Activated CD8-positive, alpha-beta T cell treated with anti-CD3 and anti-CD28 coated beads, Interleukin-2, amount 10 ng/mL, durations not matched to agents 7 days and 5 days (primary cell): ENCODE measurements at regions not wholly inside any gene's neighbourhood (a gene's known extent, or its start where the extent isn't known, plus 50 kb on each side); places are given as distances from the start of the nearest gene placed in this dataset.
"Not testable (repeated sequence)": the region's sequence is repeated elsewhere in the genome, so short reads cannot be mapped to it uniquely, and the experiment has no call there.

Experiments
- ATAC-seq: fragments of 150-1000 bp; cut with Tn5 transposase; one replicate; pipeline ENCODE4 v1.10.0; 2021; ENCODE audit warnings: moderate library complexity
- CTCF ChIA-PET: fragments of 350-600 bp; sonication (Branson Sonifier 250); formaldehyde crosslinking; loops from one replicate; lab custom pipeline; 2021; ENCODE audit warnings: antibody characterized with exemption; lab: Charles Lee
- POLR2A ChIA-PET: fragments of 350-600 bp; sonication (Branson Sonifier 250); formaldehyde crosslinking; loops from one replicate; lab custom pipeline; 2021; ENCODE audit warnings: antibody characterized with exemption; lab: Charles Lee
- DNase-seq: peaks from one replicate; pipeline ENCODE4 v3.0.0-alpha.2; 2020
- H3K27ac Mint-ChIP-seq: one replicate; pipeline ENCODE4 v1.8.0; 2021; ENCODE audit warnings: mild to moderate bottlenecking, mixed read lengths
- H3K27me3 Mint-ChIP-seq: one replicate; pipeline ENCODE4 v1.8.0; 2021; ENCODE audit warnings: low read depth, mixed read lengths
- H3K36me3 Mint-ChIP-seq: one replicate; pipeline ENCODE4 v1.8.0; 2021; ENCODE audit warnings: low read depth, mixed read lengths
- H3K4me1 Mint-ChIP-seq: one replicate; pipeline ENCODE4 v1.8.0; 2021; ENCODE audit warnings: low read depth, mixed read lengths
- H3K4me3 Mint-ChIP-seq: one replicate; pipeline ENCODE4 v1.8.0; 2021; ENCODE audit warnings: mild to moderate bottlenecking, mixed read lengths
- H3K9me3 Mint-ChIP-seq: one replicate; pipeline ENCODE4 v1.8.0; 2022; ENCODE audit warnings: mixed read lengths; ENCODE audit not compliant: insufficient read depth

DNA sequence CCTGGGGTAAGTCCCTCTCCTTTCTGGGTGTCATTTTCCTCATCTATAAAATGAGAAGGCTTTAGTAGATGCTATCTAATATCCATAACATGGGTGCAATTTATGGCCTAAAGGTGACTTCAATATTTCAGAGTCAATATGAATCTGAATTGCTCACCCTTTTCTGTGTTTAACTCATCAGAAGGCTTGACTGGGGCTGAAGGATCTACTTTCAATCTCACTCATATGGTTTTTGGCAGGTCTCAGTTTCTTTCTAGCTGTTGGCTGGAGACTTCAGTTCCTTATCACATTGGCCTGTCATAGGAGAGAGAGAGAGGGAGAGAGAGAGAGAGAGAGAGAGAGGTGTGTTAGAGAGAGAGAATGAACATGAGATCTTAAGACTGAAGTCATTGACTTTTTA lies 343.7 kb upstream of the MEX3C start:
- ChIA-PET CTCF (no interaction called here), POLR2A (no interaction called here)
- H3K4me1 Mint-ChIP-seq, result no peaks in the 10 kb centered on the region
- DNase-seq, result no peak
- no peaks in the 10 kb centered on the region for H3K27me3 Mint-ChIP-seq
- ATAC-seq, result no peak
- H3K27ac Mint-ChIP-seq, result no peak overlapping the region
- H3K9me3 Mint-ChIP-seq, result no peaks in the 10 kb centered on the region
- no peaks in the 10 kb centered on the region for H3K36me3 Mint-ChIP-seq
- H3K4me3 Mint-ChIP-seq, result no peak overlapping the region

- DNase-seq (no peak), ATAC-seq (no peak)
- H3K27ac Mint-ChIP-seq, result no peak overlapping the region
- no peaks in the 10 kb centered on the region for H3K4me1 Mint-ChIP-seq
- no peaks in the 10 kb centered on the region for H3K27me3 Mint-ChIP-seq
- POLR2A ChIA-PET, result no interaction called here
- CTCF ChIA-PET, result no interaction called here
- H3K4me3 Mint-ChIP-seq, result no peak overlapping the region
- H3K36me3 Mint-ChIP-seq, result no peaks in the 10 kb centered on the region
- no peaks in the 10 kb centered on the region for H3K9me3 Mint-ChIP-seq
Observed at GRCh38 chr18:51543658-51544155, 346.2 kb upstream of the MEX3C start.

- no peak for ATAC-seq
- no peak for DNase-seq
- CTCF ChIA-PET, result no interaction called here
Observed at GRCh38 chr18:51545446-51545845, 348.0 kb upstream of the MEX3C start.

DNA sequence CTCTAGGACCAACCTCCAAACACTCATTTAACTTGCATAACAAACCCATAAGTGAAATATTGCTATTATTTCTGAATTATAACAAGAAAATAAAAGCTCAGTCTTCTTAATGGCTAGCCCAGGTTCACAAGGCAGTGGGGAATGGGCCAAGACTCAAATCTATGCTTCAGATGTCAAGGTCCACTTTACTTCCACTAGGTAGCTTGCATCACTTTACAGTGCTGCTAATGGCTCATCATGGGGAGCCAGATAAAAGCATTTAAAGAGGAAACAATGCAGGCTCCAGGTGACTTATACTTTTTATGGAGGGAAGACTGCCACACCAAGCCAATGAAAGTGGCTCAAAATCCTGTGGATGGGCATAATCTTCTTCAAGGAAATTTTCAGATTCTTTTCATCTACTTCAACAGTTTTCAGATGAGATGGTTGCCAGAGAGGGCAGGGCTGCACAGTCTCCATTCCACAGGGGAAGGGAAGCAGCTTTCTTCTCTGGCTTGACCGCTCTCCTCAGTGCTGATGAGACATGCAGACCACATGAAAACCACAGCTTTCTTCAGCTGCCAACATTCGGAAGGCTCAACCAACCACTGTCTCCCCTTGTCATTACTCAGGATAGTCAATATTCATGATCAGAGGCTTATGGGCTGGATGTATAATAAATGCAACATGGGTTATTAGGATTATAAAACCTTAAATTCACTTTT lies 361.9 kb upstream of the MEX3C start:
- Mint-ChIP-seq H3K4me1 (no peaks in the 10 kb centered on the region), H3K27ac (no peak overlapping the region), H3K9me3 (no peaks in the 10 kb centered on the region), H3K27me3 (no peaks in the 10 kb centered on the region), H3K4me3 (no peak overlapping the region), H3K36me3 (no peaks in the 10 kb centered on the region)
- DNase-seq, result no peak
- ChIA-PET POLR2A (no interaction called here), CTCF (no interaction called here)
- no peak for ATAC-seq

More at GRCh38 chr18:51545446-51545845, 348.0 kb upstream of the MEX3C start:
- Mint-ChIP-seq H3K27ac (no peak overlapping the region), H3K4me1 (no peaks in the 10 kb centered on the region), H3K9me3 (no peaks in the 10 kb centered on the region), H3K36me3 (no peaks in the 10 kb centered on the region), H3K27me3 (no peaks in the 10 kb centered on the region), H3K4me3 (no peak overlapping the region)
- POLR2A ChIA-PET, result no interaction called here

DNA sequence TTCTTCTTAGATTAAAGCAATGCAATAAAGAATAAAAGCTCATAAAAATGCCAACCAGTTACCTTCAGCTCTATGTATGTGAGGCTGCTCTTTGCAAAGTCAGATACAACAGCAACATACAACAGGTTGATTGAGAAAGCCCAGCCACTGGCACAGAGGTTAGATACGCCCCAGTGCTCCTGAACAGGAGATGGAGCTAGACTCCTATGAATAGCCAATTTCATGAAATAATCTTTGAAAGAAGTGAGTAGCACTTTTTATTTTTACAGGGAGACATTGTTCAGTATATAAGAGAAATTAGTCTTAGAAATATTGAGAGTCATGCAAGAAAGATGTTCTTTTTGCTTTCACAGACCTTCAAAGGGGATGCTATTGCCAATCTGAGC lies 362.4 kb upstream of the MEX3C start:
- Mint-ChIP-seq H3K4me3 (no peak overlapping the region), H3K36me3 (no peaks in the 10 kb centered on the region), H3K4me1 (no peaks in the 10 kb centered on the region), H3K27ac (no peak overlapping the region), H3K27me3 (no peaks in the 10 kb centered on the region), H3K9me3 (no peaks in the 10 kb centered on the region)
- no peak for ATAC-seq
- CTCF ChIA-PET, result no interaction called here
- POLR2A ChIA-PET, result no interaction called here
- no peak for DNase-seq

- DNase-seq (no peak), ATAC-seq (no peak)
- no peaks in the 10 kb centered on the region for H3K36me3 Mint-ChIP-seq
- no peaks in the 10 kb centered on the region for H3K9me3 Mint-ChIP-seq
- no peaks in the 10 kb centered on the region for H3K4me1 Mint-ChIP-seq
- H3K27ac Mint-ChIP-seq, result no peak overlapping the region
- H3K4me3 Mint-ChIP-seq, result no peak overlapping the region
- CTCF ChIA-PET, result no interaction called here
- POLR2A ChIA-PET, result no interaction called here
- no peaks in the 10 kb centered on the region for H3K27me3 Mint-ChIP-seq
Observed at GRCh38 chr18:51561821-51562220, 364.3 kb upstream of the MEX3C start.

DNA sequence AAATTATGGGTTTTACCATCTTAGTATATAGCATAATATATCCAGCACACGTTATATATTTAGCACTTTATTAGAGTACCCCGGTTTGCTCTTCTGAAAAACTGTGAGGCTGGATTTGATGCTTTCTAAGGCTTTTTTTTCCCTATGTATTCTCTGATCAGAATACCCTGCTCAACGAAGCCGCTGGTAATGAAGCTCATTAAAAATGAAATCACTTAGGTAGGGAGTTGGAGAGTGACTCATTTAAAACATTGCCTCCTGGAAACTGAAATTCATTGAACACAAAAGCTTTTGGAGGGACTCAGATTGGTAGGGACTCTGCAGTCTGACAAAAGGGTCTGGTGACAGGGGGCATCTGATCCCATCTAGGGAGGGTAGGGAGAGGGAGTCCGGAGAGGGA lies 365.4 kb upstream of the MEX3C start:
- Mint-ChIP-seq H3K27me3 (no peaks in the 10 kb centered on the region), H3K36me3 (no peaks in the 10 kb centered on the region), H3K4me3 (no peak overlapping the region), H3K4me1 (no peaks in the 10 kb centered on the region), H3K27ac (no peak overlapping the region), H3K9me3 (no peaks in the 10 kb centered on the region)
- ChIA-PET CTCF (no interaction called here), POLR2A (no interaction called here)
- DNase-seq (no peak), ATAC-seq (no peak)

DNA sequence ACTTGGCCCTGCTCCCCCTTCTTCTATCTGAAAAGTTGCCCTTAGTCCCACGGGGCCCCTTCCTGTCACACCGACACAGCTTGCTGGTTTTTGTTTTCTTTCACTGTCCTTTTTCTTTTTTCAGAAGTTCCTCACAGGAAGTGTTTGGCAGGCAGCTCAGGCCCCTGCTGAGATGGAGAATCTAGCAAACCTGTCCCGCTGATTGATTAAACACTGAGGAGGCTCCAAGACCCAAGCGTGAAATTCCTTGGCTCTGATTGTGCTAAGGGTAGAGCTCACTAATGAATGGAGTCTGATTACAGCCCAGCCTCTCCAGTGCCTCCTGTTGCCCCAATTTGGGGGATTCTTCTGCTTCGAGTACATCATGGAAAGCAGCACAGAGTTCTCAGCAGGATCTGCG lies 365.9 kb upstream of the MEX3C start:
- no peak overlapping the region for H3K27ac Mint-ChIP-seq
- H3K27me3 Mint-ChIP-seq, result no peaks in the 10 kb centered on the region
- ATAC-seq (no peak), DNase-seq (no peak)
- CTCF ChIA-PET, result no interaction called here
- no peak overlapping the region for H3K4me3 Mint-ChIP-seq
- no peaks in the 10 kb centered on the region for H3K36me3 Mint-ChIP-seq
- H3K9me3 Mint-ChIP-seq, result no peaks in the 10 kb centered on the region
- H3K4me1 Mint-ChIP-seq, result no peaks in the 10 kb centered on the region
- POLR2A ChIA-PET, result interaction anchor here (0.6 kb wide), 1 partner anchor 76 kb away, joined by 3 read pairs; no protein-coding TSS in a partner anchor

DNA sequence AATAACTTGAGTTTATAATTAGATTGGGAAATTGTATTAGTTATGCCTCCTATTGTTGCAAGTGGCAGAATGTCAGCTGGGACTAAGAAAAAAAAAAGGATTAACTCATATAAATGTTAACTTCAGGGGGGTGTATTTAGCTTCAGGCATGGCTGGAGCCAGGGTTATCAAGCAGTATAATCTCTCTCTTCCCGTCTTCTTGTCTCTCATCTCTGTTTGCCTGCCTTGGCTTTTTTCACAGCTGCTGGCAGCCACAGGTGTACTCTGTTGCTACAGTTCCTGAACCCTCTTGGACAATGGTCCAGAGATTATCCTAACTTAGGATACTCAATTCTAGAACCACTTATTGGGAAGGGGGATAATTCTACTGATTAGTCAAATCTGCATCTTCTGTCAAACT lies 370.7 kb upstream of the MEX3C start:
- DNase-seq (no peak), ATAC-seq (no peak)
- Mint-ChIP-seq H3K27me3 (no peaks in the 10 kb centered on the region), H3K36me3 (no peaks in the 10 kb centered on the region), H3K27ac (no peak overlapping the region), H3K4me1 (no peaks in the 10 kb centered on the region), H3K4me3 (no peak overlapping the region), H3K9me3 (no peaks in the 10 kb centered on the region)
- POLR2A ChIA-PET, result no interaction called here
- CTCF ChIA-PET, result no interaction called here

DNA sequence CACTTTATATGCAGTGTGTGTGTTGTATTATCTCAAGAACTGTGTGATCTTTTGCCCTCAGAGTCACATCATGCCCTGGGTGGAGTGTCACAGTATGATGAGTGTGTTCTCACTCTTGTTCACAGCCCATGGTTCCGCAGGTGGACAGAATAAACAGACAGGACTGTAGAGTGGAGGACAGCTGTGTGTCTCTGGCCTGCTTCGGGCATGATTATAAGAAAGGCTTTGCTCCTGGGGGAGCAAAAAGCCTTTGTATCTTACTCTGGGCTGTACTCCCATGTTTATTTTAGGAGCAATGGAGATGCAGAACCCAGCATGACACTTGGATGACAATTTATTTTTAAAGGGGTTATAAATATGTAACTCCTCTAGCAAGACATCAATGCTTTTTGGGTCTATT lies 371.7 kb upstream of the MEX3C start:
- DNase-seq (no peak), ATAC-seq (no peak)
- Mint-ChIP-seq H3K4me1 (no peaks in the 10 kb centered on the region), H3K27ac (no peak overlapping the region), H3K4me3 (no peak overlapping the region), H3K27me3 (no peaks in the 10 kb centered on the region), H3K36me3 (no peaks in the 10 kb centered on the region), H3K9me3 (no peaks in the 10 kb centered on the region)
- ChIA-PET CTCF (no interaction called here), POLR2A (no interaction called here)

DNA sequence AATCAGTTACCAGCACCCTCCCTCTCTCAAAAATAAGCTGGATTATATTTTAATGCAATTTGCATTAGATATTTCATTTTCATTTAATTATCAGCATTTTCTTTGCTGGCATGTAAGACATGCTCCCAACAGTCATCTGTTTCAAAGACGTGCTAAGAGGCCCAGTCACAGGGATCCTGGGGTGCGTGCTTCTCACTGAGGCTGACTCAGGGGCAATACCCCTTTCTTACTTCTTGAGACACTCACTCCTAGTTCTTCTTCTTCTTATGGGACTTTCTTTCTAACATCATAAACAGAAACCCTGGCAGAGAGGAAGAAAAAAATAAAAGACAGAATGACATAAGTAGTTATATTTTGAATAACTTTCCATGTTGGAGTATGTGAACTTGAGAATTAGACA lies 372.1 kb upstream of the MEX3C start:
- no peak overlapping the region for H3K4me3 Mint-ChIP-seq
- H3K36me3 Mint-ChIP-seq, result no peaks in the 10 kb centered on the region
- no peaks in the 10 kb centered on the region for H3K9me3 Mint-ChIP-seq
- H3K27me3 Mint-ChIP-seq, result no peaks in the 10 kb centered on the region
- H3K4me1 Mint-ChIP-seq, result no peaks in the 10 kb centered on the region
- ChIA-PET POLR2A (no interaction called here), CTCF (no interaction called here)
- ATAC-seq (no peak), DNase-seq (no peak)
- H3K27ac Mint-ChIP-seq, result no peak overlapping the region

GRCh38 chr18:51570071-51570470 lies 372.6 kb upstream of the MEX3C start:
- CTCF ChIA-PET, ATAC-seq, H3K9me3 Mint-ChIP-seq, H3K27ac Mint-ChIP-seq, H3K4me1 Mint-ChIP-seq, H3K27me3 Mint-ChIP-seq, H3K4me3 Mint-ChIP-seq, DNase-seq, H3K36me3 Mint-ChIP-seq, POLR2A ChIA-PET: not testable (repeated sequence)

DNA sequence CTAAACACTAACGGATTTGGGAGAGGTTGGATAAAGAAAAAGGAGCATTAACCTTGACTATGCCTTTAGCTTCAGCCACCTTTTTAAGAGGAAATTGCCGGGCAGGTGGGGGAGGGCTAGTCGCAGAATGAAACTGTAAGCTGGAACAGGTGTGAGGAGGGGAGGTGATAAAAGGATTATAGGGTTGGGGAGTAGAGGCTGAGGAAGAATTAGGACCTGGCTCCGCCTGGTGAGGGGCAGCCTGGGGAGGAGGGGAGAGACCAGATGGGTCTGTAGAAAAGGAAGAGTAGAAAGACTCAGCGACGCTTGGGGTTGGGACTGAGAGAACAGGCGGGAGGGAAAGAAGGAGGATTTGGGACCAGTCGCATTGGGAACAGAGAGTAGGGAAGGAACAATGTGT lies 376.4 kb upstream of the MEX3C start:
- ATAC-seq, POLR2A ChIA-PET, H3K27me3 Mint-ChIP-seq, H3K36me3 Mint-ChIP-seq, DNase-seq, H3K27ac Mint-ChIP-seq, H3K4me1 Mint-ChIP-seq, CTCF ChIA-PET, H3K4me3 Mint-ChIP-seq, H3K9me3 Mint-ChIP-seq: not testable (repeated sequence)
